ENCODE measurements at regions not wholly inside any gene's neighbourhood (a gene's known extent, or its start where the extent isn't known, plus 50 kb on each side); places are given as distances from the start of the nearest gene placed in this dataset.

DNA sequence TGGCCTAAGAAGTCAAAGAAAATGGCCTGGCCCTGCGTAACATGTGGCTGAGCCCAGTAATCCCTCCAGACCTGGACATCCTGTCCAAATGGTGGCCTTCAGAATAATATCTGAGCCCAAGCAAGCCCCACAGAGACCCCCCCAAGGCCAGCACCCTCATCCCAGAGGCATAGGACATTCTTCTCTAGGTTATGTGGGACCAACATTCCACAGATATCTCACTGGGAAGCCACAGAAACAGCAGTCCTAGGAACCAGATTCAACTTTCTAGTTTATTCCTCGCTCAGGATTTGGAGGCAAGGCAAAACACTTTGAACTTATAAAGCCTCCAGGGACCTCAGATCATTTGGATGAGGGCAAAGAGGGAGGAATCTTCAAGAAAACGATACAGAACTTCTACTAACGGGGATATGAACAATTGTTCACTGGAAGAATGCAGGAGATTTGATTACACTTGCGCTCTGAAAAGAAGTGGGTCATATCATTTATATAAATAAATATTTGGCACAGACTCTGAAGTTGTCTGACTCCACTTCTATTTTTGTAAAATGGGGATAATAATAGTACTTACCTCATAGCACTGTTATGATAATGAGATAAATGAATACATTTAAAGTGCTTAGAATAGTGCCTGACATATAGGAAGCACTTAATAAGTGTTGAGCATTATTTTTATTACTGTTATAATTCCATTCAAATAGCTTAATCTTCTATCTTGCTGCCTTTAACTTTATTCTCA lies 171.5 kb downstream of the NUAK1 start:
- TF ChIP-seq CTCF (IDR thresholded peaks at IDR 0.05; ENCODE audit: insufficient read depth, low read depth, low read length), result no peak
- DNase-seq (ENCODE audit: low read depth), result no peak
- H3K4me3 ChIP-seq (ENCODE audit: low read depth, low read length), result no peak overlapping the region

GRCh38 chr12:105968025-105968424 lies 170.7 kb downstream of the NUAK1 start:
- no peak overlapping the region for H3K4me3 ChIP-seq (ENCODE audit: low read depth, low read length)
- no peak for DNase-seq (ENCODE audit: low read depth)
- TF ChIP-seq CTCF (IDR thresholded peaks at IDR 0.05; ENCODE audit: insufficient read depth, low read depth, low read length), result no peak

GRCh38 chr12:105970885-105971284 lies 167.9 kb downstream of the NUAK1 start:
- no peak for TF ChIP-seq CTCF (IDR thresholded peaks at IDR 0.05; ENCODE audit: insufficient read depth, low read depth, low read length)
- no peak for DNase-seq (ENCODE audit: low read depth)
- no peak overlapping the region for H3K4me3 ChIP-seq (ENCODE audit: low read depth, low read length)

DNA sequence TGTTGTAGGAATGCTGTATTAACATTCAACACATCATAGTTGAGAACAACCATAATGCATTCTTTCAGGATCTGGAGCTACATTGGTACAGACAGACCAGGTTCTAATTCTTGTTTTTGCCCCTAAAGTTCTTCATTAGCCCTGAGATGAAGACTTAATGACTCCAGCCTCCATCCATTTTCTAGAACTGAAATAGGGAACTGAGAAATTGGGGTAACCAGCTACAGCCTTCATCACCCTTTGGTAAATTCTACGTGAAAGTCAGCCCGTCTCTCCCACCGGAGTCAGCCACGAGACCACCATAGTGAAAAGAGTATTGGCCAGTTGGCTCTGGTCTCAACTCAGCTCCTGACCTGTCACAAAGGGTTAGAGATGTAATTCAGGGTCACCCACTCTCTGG lies 164.0 kb downstream of the NUAK1 start:
- no peak for TF ChIP-seq CTCF (IDR thresholded peaks at IDR 0.05; ENCODE audit: insufficient read depth, low read depth, low read length)
- no peak for DNase-seq (ENCODE audit: low read depth)
- no peak overlapping the region for H3K4me3 ChIP-seq (ENCODE audit: low read depth, low read length)

DNA sequence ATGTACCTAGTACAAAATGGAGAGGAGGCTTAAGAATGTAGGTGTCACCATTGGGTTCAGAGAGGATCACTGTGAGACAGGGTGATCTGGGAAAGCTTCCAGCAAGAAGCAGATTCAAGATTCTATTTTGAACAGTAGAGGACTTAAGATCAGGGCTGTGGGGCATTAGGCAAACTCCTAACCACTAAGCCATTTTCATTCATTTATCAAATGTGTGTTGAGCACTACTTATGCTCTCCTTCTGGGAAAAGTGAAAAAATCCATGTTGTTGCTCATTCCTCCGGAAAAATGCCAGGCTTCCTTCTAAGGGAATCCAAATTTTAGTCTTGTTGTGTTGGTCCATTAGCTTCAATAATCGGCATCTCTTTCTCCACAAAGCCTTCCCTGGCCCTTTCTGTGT lies 163.4 kb downstream of the NUAK1 start:
- TF ChIP-seq CTCF (IDR thresholded peaks at IDR 0.05; ENCODE audit: insufficient read depth, low read depth, low read length), result no peak
- H3K4me3 ChIP-seq (ENCODE audit: low read depth, low read length), result no peak overlapping the region
- no peak for DNase-seq (ENCODE audit: low read depth)

GRCh38 chr12:105977236-105977635 lies 161.5 kb downstream of the NUAK1 start:
- no peak overlapping the region for H3K4me3 ChIP-seq (ENCODE audit: low read depth, low read length)
- TF ChIP-seq CTCF (IDR thresholded peaks at IDR 0.05; ENCODE audit: insufficient read depth, low read depth, low read length), result no peak
- DNase-seq (ENCODE audit: low read depth), result peak; percentile 57

GRCh38 chr12:105977652-105978051 lies 161.1 kb downstream of the NUAK1 start:
- peak; percentile 87 for DNase-seq (ENCODE audit: low read depth)
- no peak for TF ChIP-seq CTCF (IDR thresholded peaks at IDR 0.05; ENCODE audit: insufficient read depth, low read depth, low read length)
- no peak overlapping the region for H3K4me3 ChIP-seq (ENCODE audit: low read depth, low read length)

All from fibroblast of villous mesenchyme (primary cell).